OCI-LY7 (cell line): ENCODE measurements at regions not wholly inside any gene's neighbourhood (a gene's known extent, or its start where the extent isn't known, plus 50 kb on each side); places are given as distances from the start of the nearest gene placed in this dataset.

ENCODE experiments used
- BruUV-seq: library from RNA; stranded (reverse); fragments of 400-500 nt; replicated peaks from 2 replicates; lab custom pipeline; 2021; lab: Mats Ljungman, UMichigan
- CTCF ChIA-PET: fragments of 300-600 bp; sonication (Branson Sonifier 250); formaldehyde crosslinking; loops from one replicate; lab custom pipeline; 2022; ENCODE audit warnings: antibody characterized with exemption; ENCODE audit not compliant: unreplicated experiment; lab: Charles Lee
- POLR2A ChIA-PET: fragments of 300-600 bp; sonication (Branson Sonifier 250); formaldehyde crosslinking; loops from one replicate; lab custom pipeline; 2022; ENCODE audit warnings: antibody characterized with exemption; lab: Charles Lee
- DNase-seq: peaks from one replicate; pipeline ENCODE4 v3.0.0-alpha.2; 2015; ENCODE audit warnings: low spot score
- H2AFZ ChIP-seq: fragments of 200-600 bp; sonication (generic), shearing (Covaris generic); 2 replicates; pipeline ENCODE4 v1.6.1; 2014; ENCODE audit warnings: mild to moderate bottlenecking, antibody characterized with exemption, low read length, moderate library complexity
- H3K27ac ChIP-seq: fragments of 200-600 bp; sonication (generic); 2 replicates; pipeline ENCODE4 v1.5.1; 2014; ENCODE audit warnings: mixed run types, low read depth, mild to moderate bottlenecking, moderate library complexity, low read length, inconsistent platforms; ENCODE audit not compliant: poor library complexity, severe bottlenecking
- H3K36me3 ChIP-seq: fragments of 200-600 bp; sonication (generic); 2 replicates; pipeline ENCODE4 v1.6.1; 2014; ENCODE audit warnings: mild to moderate bottlenecking, antibody characterized with exemption, low read length, moderate library complexity, mixed read lengths; ENCODE audit not compliant: insufficient read depth
- H3K4me1 ChIP-seq: fragments of 200-600 bp; sonication (generic); 2 replicates; pipeline ENCODE4 v1.5.1; 2014; ENCODE audit warnings: mild to moderate bottlenecking, low read length; ENCODE audit not compliant: insufficient read depth, poor library complexity, severe bottlenecking
- H3K4me2 ChIP-seq: fragments of 200-600 bp; sonication (generic); 2 replicates; pipeline ENCODE4 v1.6.1; 2014; ENCODE audit warnings: mild to moderate bottlenecking, low read length
- H3K4me3 ChIP-seq: fragments of 200-600 bp; sonication (generic); 2 replicates; pipeline ENCODE4 v1.5.1; 2014; ENCODE audit warnings: mild to moderate bottlenecking, low read depth, low read length; ENCODE audit not compliant: poor library complexity, severe bottlenecking
- H3K79me2 ChIP-seq: fragments of 200-600 bp; sonication (generic); 2 replicates; pipeline ENCODE4 v1.6.1; 2016; ENCODE audit warnings: low read depth, mild to moderate bottlenecking, low read length, moderate library complexity, mixed read lengths; ENCODE audit not compliant: insufficient read depth
- H3K9me2 ChIP-seq: fragments of 200-600 bp; sonication (generic); 2 replicates; pipeline ENCODE4 v1.6.1; 2016; ENCODE audit warnings: mild to moderate bottlenecking, low read length, mixed read lengths; ENCODE audit not compliant: insufficient read depth
- H3K9me3 ChIP-seq: fragments of 200-600 bp; sonication (generic); 2 replicates; pipeline ENCODE4 v1.6.1; 2014; ENCODE audit warnings: mild to moderate bottlenecking, mixed run types, low read length, mixed read lengths
- H4K20me1 ChIP-seq: fragments of 200-600 bp; sonication (generic); 2 replicates; pipeline ENCODE4 v1.6.1; 2014; ENCODE audit warnings: mild to moderate bottlenecking, antibody characterized with exemption, low read length, moderate library complexity, mixed read lengths; ENCODE audit not compliant: insufficient read depth
- CTCF ChIP-seq: fragments of 200-600 bp; sonication (generic); conservative IDR thresholded peaks from 2 replicates; pipeline ENCODE4 v1.5.1; 2014; ENCODE audit warnings: mild to moderate bottlenecking, antibody characterized with exemption, low read length, moderate library complexity, mixed read lengths
- EZH2phosphoT487 ChIP-seq: fragments of 200-600 bp; sonication (generic); IDR thresholded peaks from 2 replicates; pipeline ENCODE4 v1.6.1; 2018; ENCODE audit warnings: low read depth, borderline replicate concordance, mild to moderate bottlenecking, mixed run types, antibody characterized with exemption, low read length, moderate library complexity, mixed read lengths
- intact Hi-C: fragments of 100-400 bp; cut with micrococcal nuclease; formaldehyde crosslinking; loops from one replicate; pipeline ENCODE4 v1.10.0; 2022; ENCODE audit not compliant: unreplicated experiment

GRCh38 chr14:53458368-53458814, 305.3 kb upstream of the DDHD1 start:
- TF ChIP-seq EZH2phosphoT487 (no peak), CTCF (no peak)
- BruUV-seq = no TSS peak
- CTCF ChIA-PET = no interaction called here

GRCh38 chr14:53456931-53457330, 303.8 kb upstream of the DDHD1 start:
- Histone ChIP-seq H3K27ac (no peak overlapping the region), H2AFZ (no peak overlapping the region), H3K4me1 (no peaks in the 10 kb centered on the region), H3K9me2 (no peaks in the 10 kb centered on the region), H3K79me2 (no peaks in the 10 kb centered on the region), H3K9me3 (no peaks in the 10 kb centered on the region), H4K20me1 (no peaks in the 10 kb centered on the region), H3K36me3 (no peaks in the 10 kb centered on the region), H3K4me2 (no peak overlapping the region), H3K4me3 (no peak overlapping the region)
- ChIA-PET CTCF (no interaction called here), POLR2A (interaction anchor here (0.7 kb wide), 1 partner anchor 1804 kb away, joined by 3 read pairs; no protein-coding TSS in a partner anchor)
- BruUV-seq = no TSS peak
- DNase-seq = no peak
- intact Hi-C loops = no loop called here
- no peak for TF ChIP-seq EZH2phosphoT487
- no peak for TF ChIP-seq CTCF

More at GRCh38 chr14:53458368-53458814, 305.3 kb upstream of the DDHD1 start:
- intact Hi-C loops = no loop called here
- no peak overlapping the region for H3K4me2 ChIP-seq
- no peaks in the 10 kb centered on the region for H3K79me2 ChIP-seq
- H3K9me3 ChIP-seq = no peaks in the 10 kb centered on the region
- no peaks in the 10 kb centered on the region for H3K36me3 ChIP-seq
- H3K4me3 ChIP-seq = no peak overlapping the region
- no peaks in the 10 kb centered on the region for H3K9me2 ChIP-seq
- no peaks in the 10 kb centered on the region for H4K20me1 ChIP-seq
- no peak overlapping the region for H3K27ac ChIP-seq
- H3K4me1 ChIP-seq = no peaks in the 10 kb centered on the region
- POLR2A ChIA-PET = interaction anchor here (0.6 to 0.7 kb wide), 2 partner anchors 14 to 1054 kb away, joined by 3 to 5 read pairs; no protein-coding TSS in a partner anchor
- H2AFZ ChIP-seq = no peak overlapping the region
- DNase-seq = no peak

GRCh38 chr14:53452005-53452673, 299.0 kb upstream of the DDHD1 start:
- Histone ChIP-seq H4K20me1 (no peaks in the 10 kb centered on the region), H3K4me3 (no peak overlapping the region), H3K79me2 (no peaks in the 10 kb centered on the region), H3K9me2 (no peaks in the 10 kb centered on the region), H3K9me3 (no peaks in the 10 kb centered on the region), H3K4me1 (no peaks in the 10 kb centered on the region), H2AFZ (no peak overlapping the region), H3K27ac (no peak overlapping the region), H3K36me3 (no peaks in the 10 kb centered on the region), H3K4me2 (no peak overlapping the region)
- no TSS peak for BruUV-seq
- DNase-seq = no peak
- ChIA-PET CTCF (no interaction called here), POLR2A (no interaction called here)
- TF ChIP-seq CTCF (no peak), EZH2phosphoT487 (no peak)
- intact Hi-C loops = no loop called here
